Effector CD4-positive, alpha-beta T cell (primary cell): ENCODE measurements at regions not wholly inside any gene's neighbourhood (a gene's known extent, or its start where the extent isn't known, plus 50 kb on each side); places are given as distances from the start of the nearest gene placed in this dataset.
A peak's percentile ranks its signal among the peaks of the same experiment; 100 is the strongest.

Experiments
- DNase-seq: peaks from one replicate; pipeline ENCODE4 v3.0.0-alpha.2; 2020

GRCh38 chr11:127931803-127932202, 655.6 kb downstream of the ETS1 start:
- DNase-seq = no peak

- DNase-seq = no peak
Measured at GRCh38 chr11:127926721-127927120, 660.6 kb downstream of the ETS1 start.

GRCh38 chr11:127925475-127925874, 661.9 kb downstream of the ETS1 start:
- no peak for DNase-seq

GRCh38 chr11:127919206-127920000, 668.0 kb downstream of the ETS1 start:
- no peak for DNase-seq

- DNase-seq = no peak
Measured at GRCh38 chr11:127902382-127902781, 685.0 kb downstream of the ETS1 start.

GRCh38 chr11:127898422-127899365, 688.7 kb downstream of the ETS1 start:
- DNase-seq = no peak

GRCh38 chr11:127895776-127896175, 691.6 kb downstream of the ETS1 start:
- DNase-seq = no peak

- no peak for DNase-seq
Measured at GRCh38 chr11:127894316-127894715, 693.0 kb downstream of the ETS1 start.

GRCh38 chr11:127890030-127890615, 697.2 kb downstream of the ETS1 start:
- DNase-seq = no peak

- DNase-seq = no peak
Measured at GRCh38 chr11:127888386-127888785, 699.0 kb downstream of the ETS1 start.

- DNase-seq = no peak
Measured at GRCh38 chr11:127875131-127875530, 712.2 kb downstream of the ETS1 start.

GRCh38 chr11:127873478-127873877, 713.9 kb downstream of the ETS1 start:
- no peak for DNase-seq

- no peak for DNase-seq
Measured at GRCh38 chr11:127866109-127866508, 721.2 kb downstream of the ETS1 start.

- DNase-seq = no peak
Measured at GRCh38 chr11:127864861-127865260, 722.5 kb downstream of the ETS1 start.

- no peak for DNase-seq
Measured at GRCh38 chr11:127862406-127862805, 725.0 kb downstream of the ETS1 start.

- no peak for DNase-seq
Measured at GRCh38 chr11:127859941-127860354, 727.4 kb downstream of the ETS1 start.

GRCh38 chr11:127844876-127845275, 742.5 kb downstream of the ETS1 start:
- no peak for DNase-seq

GRCh38 chr11:127843483-127844396, 743.6 kb downstream of the ETS1 start:
- DNase-seq = peak; percentile 26

- DNase-seq = no peak
Measured at GRCh38 chr11:127825183-127825582, 762.2 kb downstream of the ETS1 start.

GRCh38 chr11:127818625-127819024, 768.7 kb downstream of the ETS1 start:
- no peak for DNase-seq

- no peak for DNase-seq
Measured at GRCh38 chr11:127816962-127817361, 770.4 kb downstream of the ETS1 start.

GRCh38 chr11:127815331-127815730, 772.0 kb downstream of the ETS1 start:
- DNase-seq = no peak
